SK-N-SH (cell line): ENCODE measurements at regions not wholly inside any gene's neighbourhood (a gene's known extent, or its start where the extent isn't known, plus 50 kb on each side); places are given as distances from the start of the nearest gene placed in this dataset.

Experiments used
- CTCF ChIA-PET: fragments of 300-600, 350-600 bp; formaldehyde crosslinking; extraction: SDS; loops from one replicate; lab custom pipeline; 2021; lab: Yijun Ruan, JAX
- POLR2A ChIA-PET: fragments of 350-600 bp; sonication (Branson Sonifier 250); formaldehyde crosslinking; extraction: SDS; loops from one replicate; lab custom pipeline; 2020; ENCODE audit warnings: antibody characterized with exemption, inconsistent platforms; lab: Yijun Ruan, JAX
- DNase-seq: peaks from one replicate; pipeline ENCODE4 v3.0.0; 2012
- H2AFZ ChIP-seq: fragments of 200-600 bp; sonication (generic); 2 replicates; pipeline ENCODE4 v1.8.1; 2016; ENCODE audit warnings: antibody characterized with exemption, mild to moderate bottlenecking, low read depth
- H3F3A ChIP-seq: fragments of 200-600 bp; sonication (generic); replicated peaks from 2 replicates; pipeline ENCODE3; 2016; ENCODE audit warnings: antibody characterized with exemption, mild to moderate bottlenecking; ENCODE audit not compliant: insufficient read depth
- H3K27ac ChIP-seq, 2 experiments: fragments of 200-500 bp in 1 of 2; fragments of 200-600 bp in 1 of 2; sonication (Bioruptor generic) in 1 of 2; sonication (generic), shearing (Covaris generic) in 1 of 2; 2 replicates each; pipeline versions ENCODE4 v1.5.1 to v1.6.1; 2014 to 2016; ENCODE audit warnings: low read depth in 2 of 2, inconsistent platforms in 1 of 2, low read length in 1 of 2, mild to moderate bottlenecking in 1 of 2, mixed read lengths in 1 of 2
- H3K27me3 ChIP-seq: fragments of 200-600 bp; sonication (generic), shearing (Covaris generic); 2 replicates; pipeline ENCODE4 v1.6.1; 2016; ENCODE audit warnings: mixed run types; ENCODE audit not compliant: insufficient read depth
- H3K36me3 ChIP-seq, 2 experiments: fragments of 200-500 bp in 1 of 2; fragments of 200-600 bp in 1 of 2; sonication (Bioruptor generic) in 1 of 2; sonication (generic) in 1 of 2; replicated peaks in 1 of 2; 2 replicates each; pipeline versions ENCODE3 to v1.5.1; 2014 to 2016; ENCODE audit warnings: low read length in 1 of 2, mild to moderate bottlenecking in 1 of 2; ENCODE audit not compliant: insufficient read depth in 2 of 2, control insufficient read depth in 1 of 2
- H3K4me1 ChIP-seq, 2 experiments: fragments of 200-500 bp in 1 of 2; fragments of 200-600 bp in 1 of 2; sonication (Bioruptor generic) in 1 of 2; sonication (generic), shearing (Covaris generic) in 1 of 2; 2 replicates each; pipeline versions ENCODE4 v1.5.1 to v1.6.1; 2014 to 2016; ENCODE audit warnings: low read depth in 1 of 2, low read length in 1 of 2, mixed run types in 1 of 2; ENCODE audit not compliant: insufficient read depth in 2 of 2, control insufficient read depth in 1 of 2
- H3K4me2 ChIP-seq: fragments of 200-600 bp; sonication (generic), shearing (Covaris generic); 2 replicates; pipeline ENCODE4 v1.6.1; 2017; ENCODE audit warnings: mixed run types
- H3K4me3 ChIP-seq, 2 experiments: fragments of 200-500 bp in 1 of 2; fragments of 200-600 bp in 1 of 2; sonication (Bioruptor generic) in 1 of 2; sonication (generic), shearing (Covaris generic) in 1 of 2; 2 replicates each; pipeline versions ENCODE4 v1.5.1 to v1.8.1; 2014 to 2016; ENCODE audit warnings: low read depth in 2 of 2, inconsistent platforms in 1 of 2, low read length in 1 of 2, mild to moderate bottlenecking in 1 of 2, mixed read lengths in 1 of 2, moderate library complexity in 1 of 2
- H3K79me2 ChIP-seq: fragments of 200-600 bp; sonication (generic); 2 replicates; pipeline ENCODE4 v1.8.1; 2017; ENCODE audit warnings: mild to moderate bottlenecking; ENCODE audit not compliant: insufficient read depth
- H3K9ac ChIP-seq: fragments of 200-600 bp; sonication (generic); 2 replicates; pipeline ENCODE4 v1.6.1; 2017; ENCODE audit warnings: mixed run types
- H3K9me2 ChIP-seq: fragments of 200-600 bp; sonication (generic); 2 replicates; pipeline ENCODE4 v1.6.1; 2017; ENCODE audit warnings: mixed run types
- H3K9me3 ChIP-seq: fragments of 200-600 bp; sonication (generic); 2 replicates; pipeline ENCODE4 v1.6.1; 2017; ENCODE audit warnings: mixed run types, mild to moderate bottlenecking, moderate library complexity
- H4K20me1 ChIP-seq: fragments of 200-600 bp; sonication (generic); 2 replicates; pipeline ENCODE4 v1.6.1; 2017; ENCODE audit warnings: mild to moderate bottlenecking, mixed run types; ENCODE audit not compliant: insufficient read depth
- CHD2 ChIP-seq: fragments of 150-350 bp; IDR thresholded peaks from 2 replicates; pipeline ENCODE4 v1.6.1; 2018; ENCODE audit warnings: low read length; ENCODE audit not compliant: partially characterized antibody
- ELF1 ChIP-seq: IDR thresholded peaks from 2 replicates; pipeline ENCODE4 v1.4.0; 2012
- EP300 ChIP-seq, 2 experiments: IDR thresholded peaks; 2 replicates each; pipeline versions ENCODE4 v1.4.0 to v1.6.1; 2012; ENCODE audit warnings: borderline replicate concordance in 1 of 2, low read depth in 1 of 2, low read length in 1 of 2
- EZH2phosphoT487 ChIP-seq: fragments of 200-600 bp; sonication (generic); IDR thresholded peaks from 2 replicates; pipeline ENCODE4 v1.6.1; 2017; ENCODE audit warnings: low read depth, mixed run types, mild to moderate bottlenecking, antibody characterized with exemption, moderate library complexity, borderline replicate concordance
- FOSL2 ChIP-seq: IDR thresholded peaks from 2 replicates; pipeline ENCODE4 v1.4.0; 2012; ENCODE audit warnings: low read depth, mild to moderate bottlenecking, moderate library complexity, borderline replicate concordance
- GABPA ChIP-seq: IDR thresholded peaks from 2 replicates; pipeline ENCODE4 v1.4.0; 2012; ENCODE audit warnings: low read depth, mild to moderate bottlenecking
- IRF3 ChIP-seq: fragments of 150-350 bp; IDR thresholded peaks from 2 replicates; pipeline ENCODE4 v1.6.1; 2016; ENCODE audit warnings: mild to moderate bottlenecking, low read depth, low read length
- JUND ChIP-seq: IDR thresholded peaks from 2 replicates; pipeline ENCODE4 v1.4.0; 2012
- MEF2A ChIP-seq: IDR thresholded peaks from 2 replicates; pipeline ENCODE4 v1.4.0; 2012; ENCODE audit warnings: low read depth, borderline replicate concordance
- MXI1 ChIP-seq: IDR thresholded peaks from 2 replicates; pipeline ENCODE4 v1.6.1; 2012; ENCODE audit warnings: mild to moderate bottlenecking, low read depth, low read length, improper control_type of control experiment
- NFIC ChIP-seq: IDR thresholded peaks from 2 replicates; pipeline ENCODE4 v1.4.0; 2012; ENCODE audit warnings: borderline replicate concordance
- NRF1 ChIP-seq: IDR thresholded peaks from 2 replicates; pipeline ENCODE4 v1.6.1; 2012; ENCODE audit warnings: low read depth, mild to moderate bottlenecking, low read length
- PBX3 ChIP-seq: IDR thresholded peaks from 2 replicates; pipeline ENCODE4; 2012
- POLR2AphosphoS5 ChIP-seq: IDR thresholded peaks from 2 replicates; pipeline ENCODE4 v1.6.1; 2012; ENCODE audit warnings: low read depth, low read length
- RAD21 ChIP-seq: IDR thresholded peaks from 2 replicates; pipeline ENCODE4 v1.6.1; 2012; ENCODE audit warnings: mild to moderate bottlenecking, low read length
- RCOR1 ChIP-seq: fragments of 150-350 bp; IDR thresholded peaks from 2 replicates; pipeline ENCODE4 v1.6.1; 2017; ENCODE audit warnings: antibody characterized with exemption, low read length
- RFX5 ChIP-seq: IDR thresholded peaks from 2 replicates; pipeline ENCODE4 v1.6.1; 2012; ENCODE audit warnings: mild to moderate bottlenecking, improper control_type of control experiment, low read length
- RXRA ChIP-seq: IDR thresholded peaks from 2 replicates; pipeline ENCODE4 v1.4.0; 2012; ENCODE audit warnings: low read depth, mild to moderate bottlenecking, borderline replicate concordance
- SIN3A ChIP-seq: IDR thresholded peaks from 2 replicates; pipeline ENCODE4 v1.6.1; 2012; ENCODE audit warnings: low read depth, mild to moderate bottlenecking, low read length, moderate library complexity, borderline replicate concordance
- TAF1 ChIP-seq: IDR thresholded peaks from 2 replicates; pipeline ENCODE4 v1.6.1; 2012; ENCODE audit warnings: low read depth, mild to moderate bottlenecking, low read length, moderate library complexity, borderline replicate concordance
- TCF12 ChIP-seq: IDR thresholded peaks from 2 replicates; pipeline ENCODE4 v1.4.0; 2012
- TEAD4 ChIP-seq: IDR thresholded peaks from 2 replicates; pipeline ENCODE4 v1.4.0; 2012; ENCODE audit warnings: mild to moderate bottlenecking, borderline replicate concordance; ENCODE audit not compliant: insufficient read depth
- USF1 ChIP-seq: IDR thresholded peaks from 2 replicates; pipeline ENCODE4 v1.4.0; 2012; ENCODE audit warnings: low read depth, borderline replicate concordance
- YY1 ChIP-seq: IDR thresholded peaks from 2 replicates; pipeline ENCODE4 v1.4.0; 2012; ENCODE audit warnings: low read depth, mild to moderate bottlenecking
- WGBS: methylation state at CpG from one replicate; pipeline ENCODE4 v1.1.6; 2017; ENCODE audit warnings: low lambda C conversion rate; 5-methylcytosine and 5-hydroxymethylcytosine counted together
- TF ChIP-seq, protein P1 (sequence below): IDR thresholded peaks from 2 replicates; pipeline ENCODE4 v1.4.0; 2012; ENCODE audit warnings: low read depth
- TF ChIP-seq, protein P2 (sequence below): IDR thresholded peaks from 2 replicates; pipeline ENCODE4 v1.4.0; 2012; ENCODE audit warnings: low read depth, borderline replicate concordance

DNA sequence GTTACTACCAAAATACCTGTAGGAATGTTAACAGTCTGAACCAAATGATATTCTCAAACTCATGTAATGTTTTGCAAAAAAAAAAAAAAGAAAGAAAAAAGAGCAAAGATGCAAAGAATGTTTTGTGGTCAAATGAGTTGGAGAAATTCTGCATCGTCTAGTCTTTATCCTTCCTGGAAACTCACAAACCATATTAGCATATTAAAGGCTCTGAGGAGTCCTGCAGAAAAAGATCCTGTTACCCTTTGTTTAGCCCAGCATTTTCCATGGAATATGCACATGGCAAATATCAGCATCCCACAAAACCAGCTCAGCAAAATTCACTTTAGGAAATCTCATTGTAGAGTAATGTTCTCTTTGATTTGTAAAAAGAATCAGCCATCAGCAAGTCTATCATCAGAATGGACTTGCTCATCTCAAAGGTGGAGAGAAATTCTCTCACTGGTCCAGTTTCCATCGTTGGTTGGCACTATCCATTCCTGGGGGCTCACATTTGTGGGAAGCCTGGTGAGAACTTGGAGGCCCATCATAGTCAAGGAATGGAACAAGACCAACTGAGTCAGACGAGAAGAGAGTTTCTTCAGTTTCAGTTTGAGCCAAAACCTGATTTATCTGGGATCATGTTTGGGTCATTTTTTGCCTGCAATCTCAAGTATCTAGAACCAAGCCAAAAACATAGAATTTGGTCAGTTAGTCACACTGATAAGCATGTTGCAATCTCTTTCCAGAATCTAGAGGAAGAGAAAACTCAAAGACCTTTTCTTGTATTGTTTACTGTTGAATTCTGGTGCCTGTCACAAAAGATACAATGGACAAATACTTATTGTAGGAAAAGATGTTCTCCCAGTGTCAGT is 129.8 kb downstream of the TBX5 start:
- WGBS, result 0% methylated on average over 3 of the region's 3 CpGs
- no peak overlapping the region for H3K9ac ChIP-seq
- CTCF ChIA-PET, result no interaction called here

DNA sequence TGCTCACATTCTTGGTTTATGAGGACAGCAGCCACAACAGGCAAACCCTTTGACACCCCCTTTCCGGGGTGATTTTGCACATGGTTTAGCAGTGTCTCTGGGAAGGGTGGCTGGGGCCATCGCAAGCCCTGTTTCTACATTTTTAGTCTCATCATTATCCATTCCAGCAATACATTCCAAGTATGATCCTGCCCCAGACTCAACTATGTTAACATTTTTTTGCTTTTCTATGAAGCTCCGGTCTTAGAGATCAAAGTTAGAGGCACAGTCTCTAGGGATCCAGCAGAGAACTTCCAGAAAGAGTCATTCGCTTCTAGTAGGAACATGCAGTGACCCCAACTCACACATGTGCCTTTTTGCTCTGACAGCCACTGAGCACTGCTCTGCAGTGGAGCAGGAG is 130.9 kb downstream of the TBX5 start:
- no peak overlapping the region for H3K27ac ChIP-seq
- CTCF ChIA-PET, result interaction anchor here (0.6 kb wide), 1 partner anchor 12 kb away, joined by 3 read pairs; no protein-coding TSS in a partner anchor
- H3K9ac ChIP-seq, result no peak overlapping the region
- POLR2A ChIA-PET, result no interaction called here
- 11% methylated on average over 4 of the region's 4 CpGs for WGBS
- no peaks in the 10 kb centered on the region for H3K9me3 ChIP-seq
- H3K9me2 ChIP-seq, result no peaks in the 10 kb centered on the region
- no peaks in the 10 kb centered on the region for H3K4me1 ChIP-seq
- H3K4me2 ChIP-seq, result no peak overlapping the region
- no peaks in the 10 kb centered on the region for H3K36me3 ChIP-seq
- no peaks in the 10 kb centered on the region for H3K27me3 ChIP-seq
- H4K20me1 ChIP-seq, result no peaks in the 10 kb centered on the region
- no peaks in the 10 kb centered on the region for H3K79me2 ChIP-seq
- H3F3A ChIP-seq, result no peaks in the 10 kb centered on the region
- no peak for DNase-seq
- no peak overlapping the region for H2AFZ ChIP-seq
- H3K4me3 ChIP-seq, result no peak overlapping the region
- TF ChIP-seq NFIC (no peak), MEF2A (no peak), NRF1 (no peak), USF1 (no peak), RXRA (no peak), YY1 (no peak), SIN3A (no peak)
- TF ChIP-seq, protein P1, sequence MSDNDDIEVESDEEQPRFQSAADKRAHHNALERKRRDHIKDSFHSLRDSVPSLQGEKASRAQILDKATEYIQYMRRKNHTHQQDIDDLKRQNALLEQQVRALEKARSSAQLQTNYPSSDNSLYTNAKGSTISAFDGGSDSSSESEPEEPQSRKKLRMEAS, result no peak
- TF ChIP-seq, protein P2, sequence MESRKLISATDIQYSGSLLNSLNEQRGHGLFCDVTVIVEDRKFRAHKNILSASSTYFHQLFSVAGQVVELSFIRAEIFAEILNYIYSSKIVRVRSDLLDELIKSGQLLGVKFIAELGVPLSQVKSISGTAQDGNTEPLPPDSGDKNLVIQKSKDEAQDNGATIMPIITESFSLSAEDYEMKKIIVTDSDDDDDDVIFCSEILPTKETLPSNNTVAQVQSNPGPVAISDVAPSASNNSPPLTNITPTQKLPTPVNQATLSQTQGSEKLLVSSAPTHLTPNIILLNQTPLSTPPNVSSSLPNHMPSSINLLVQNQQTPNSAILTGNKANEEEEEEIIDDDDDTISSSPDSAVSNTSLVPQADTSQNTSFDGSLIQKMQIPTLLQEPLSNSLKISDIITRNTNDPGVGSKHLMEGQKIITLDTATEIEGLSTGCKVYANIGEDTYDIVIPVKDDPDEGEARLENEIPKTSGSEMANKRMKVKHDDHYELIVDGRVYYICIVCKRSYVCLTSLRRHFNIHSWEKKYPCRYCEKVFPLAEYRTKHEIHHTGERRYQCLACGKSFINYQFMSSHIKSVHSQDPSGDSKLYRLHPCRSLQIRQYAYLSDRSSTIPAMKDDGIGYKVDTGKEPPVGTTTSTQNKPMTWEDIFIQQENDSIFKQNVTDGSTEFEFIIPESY, result no peak

More for the DNA sequence above, 129.8 kb downstream of the TBX5 start:
- no peak overlapping the region for H2AFZ ChIP-seq
- H3K27me3 ChIP-seq, result no peaks in the 10 kb centered on the region
- H3F3A ChIP-seq, result no peaks in the 10 kb centered on the region
- no peak for TF ChIP-seq JUND
- TF ChIP-seq, protein P1, result no peak
- TF ChIP-seq FOSL2, result no peak
- no peak for TF ChIP-seq IRF3
- no peak for TF ChIP-seq POLR2AphosphoS5
- no peak for TF ChIP-seq YY1
- TF ChIP-seq EZH2phosphoT487, result no peak
- no peak for TF ChIP-seq RCOR1
- no peak for TF ChIP-seq CHD2
- no peak for TF ChIP-seq TAF1
- no peak for TF ChIP-seq PBX3
- no peak for TF ChIP-seq RFX5
- TF ChIP-seq EP300 (IDR thresholded peaks at IDR 0.05; ENCODE audit: borderline replicate concordance in 1 of 2, low read depth in 1 of 2, low read length in 1 of 2), result no peak
- no peak for TF ChIP-seq TEAD4
- no peak for TF ChIP-seq RAD21
- TF ChIP-seq RXRA, result no peak
- no peak for TF ChIP-seq TCF12
- no peak for TF ChIP-seq MXI1
- no peak for TF ChIP-seq ELF1
- no peak for TF ChIP-seq GABPA
- no peak overlapping the region for H3K4me3 ChIP-seq
- DNase-seq, result no peak
- H3K4me2 ChIP-seq, result no peak overlapping the region
- H4K20me1 ChIP-seq, result no peaks in the 10 kb centered on the region
- no peak overlapping the region for H3K27ac ChIP-seq
- no peaks in the 10 kb centered on the region for H3K9me3 ChIP-seq
- H3K9me2 ChIP-seq, result no peaks in the 10 kb centered on the region
- no peaks in the 10 kb centered on the region for H3K79me2 ChIP-seq
- H3K4me1 ChIP-seq, result no peaks in the 10 kb centered on the region
- H3K36me3 ChIP-seq, result no peaks in the 10 kb centered on the region
- POLR2A ChIA-PET, result no interaction called here
